ENCODE measurements at regions not wholly inside any gene's neighbourhood (a gene's known extent, or its start where the extent isn't known, plus 50 kb on each side); places are given as distances from the start of the nearest gene placed in this dataset.
"Not testable (repeated sequence)": the region's sequence is repeated elsewhere in the genome, so short reads cannot be mapped to it uniquely, and the experiment has no call there.

- no peak for DNase-seq
These were observed 2628.2 kb downstream of the ARAP2 start for GRCh38 chr4:33616121-33616520.

DNA sequence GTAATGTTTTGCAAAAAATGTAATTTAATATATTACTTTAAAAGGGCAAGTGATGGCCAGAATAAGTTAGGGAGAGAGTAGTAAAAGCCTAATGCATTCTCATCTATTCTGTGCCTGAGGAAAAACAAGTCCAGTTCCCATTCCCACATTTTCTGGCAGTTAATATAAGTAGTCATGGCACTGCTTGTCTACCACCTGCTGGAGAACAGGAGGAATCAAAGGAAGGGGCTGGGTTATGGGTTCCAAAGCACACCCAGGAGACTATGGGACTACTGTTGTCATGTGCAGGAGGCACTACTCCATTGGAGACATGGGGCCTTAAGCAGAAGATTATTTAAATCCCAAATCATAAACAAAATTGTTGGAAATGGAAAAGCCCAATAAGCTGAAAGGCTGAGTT lies 2618.6 kb downstream of the ARAP2 start:
- no peak for DNase-seq

DNA sequence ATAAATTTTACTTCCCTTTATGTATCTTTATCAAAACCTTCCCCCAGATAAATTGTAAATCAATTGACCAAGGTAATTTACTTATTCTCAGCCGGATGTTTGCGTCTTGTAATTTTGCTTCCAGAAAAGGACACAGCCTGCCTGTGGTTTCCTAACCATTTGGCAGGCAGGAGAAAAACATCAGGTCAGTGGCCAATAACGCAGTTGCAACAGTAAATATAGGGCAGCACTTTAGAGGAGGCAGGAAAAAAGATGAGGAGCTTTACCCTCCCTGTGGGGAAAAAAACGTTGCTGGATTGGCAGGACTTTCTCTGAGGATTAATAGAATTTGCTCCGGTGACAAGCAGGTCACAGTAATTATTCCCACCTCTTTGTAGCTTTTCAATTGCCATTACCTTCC lies 2618.1 kb downstream of the ARAP2 start:
- no peak for DNase-seq

DNA sequence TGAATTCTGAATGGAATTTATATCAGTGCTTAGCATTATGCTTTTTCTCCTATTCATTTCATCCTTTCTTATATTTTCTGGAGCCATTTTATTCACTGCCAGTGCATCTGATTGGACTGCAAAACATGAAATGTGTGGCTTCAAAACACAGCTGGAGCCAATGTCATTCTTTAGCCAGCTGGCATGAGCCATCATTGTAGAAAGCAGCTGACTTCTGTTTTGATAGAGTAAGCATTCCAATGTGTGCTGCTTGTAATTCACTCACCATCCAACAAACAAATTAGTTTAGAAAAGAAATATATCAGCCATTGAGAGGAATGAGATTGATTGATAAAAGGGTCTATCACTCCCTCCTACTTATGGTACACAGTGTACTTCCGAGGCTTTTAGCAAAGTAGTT lies 2616.0 kb downstream of the ARAP2 start:
- no peak for DNase-seq

DNA sequence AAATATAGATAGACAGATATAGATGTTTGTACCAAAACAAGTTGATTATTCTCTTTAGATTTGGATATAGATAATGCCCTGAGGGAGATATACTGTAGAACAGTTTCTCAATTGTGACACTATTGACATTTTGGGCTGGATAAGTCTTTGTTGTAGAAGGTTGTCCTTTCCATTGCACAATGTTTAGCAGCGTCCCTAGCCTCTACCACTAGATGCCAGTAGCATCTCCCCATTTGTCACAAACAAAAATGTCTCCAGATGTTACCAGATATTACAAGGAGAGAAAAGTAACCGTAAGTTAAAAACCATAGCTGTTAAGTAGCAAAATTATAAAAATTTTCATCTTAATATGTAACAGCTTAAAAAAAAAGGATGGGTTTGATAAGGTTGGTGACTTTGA lies 2595.3 kb downstream of the ARAP2 start:
- DNase-seq, result peak; percentile 54

DNA sequence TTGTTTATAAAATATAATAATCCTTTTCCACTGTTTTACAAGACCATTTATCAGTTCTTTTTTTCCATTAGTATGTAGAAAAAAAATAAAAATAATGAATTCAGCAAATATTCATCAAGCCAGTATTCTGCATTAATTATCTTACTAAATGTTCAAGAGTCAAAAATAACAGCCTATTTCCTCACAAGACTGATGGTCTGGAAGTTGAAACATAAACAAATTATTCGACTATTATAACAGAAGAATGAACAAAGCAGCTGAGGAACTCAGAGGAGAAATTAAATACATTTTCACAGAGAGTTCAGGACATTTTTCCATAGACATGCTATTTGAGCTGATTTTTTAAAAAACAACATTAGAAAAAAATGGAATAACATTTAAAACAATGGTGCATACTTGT lies 2594.8 kb downstream of the ARAP2 start:
- no peak for DNase-seq

- DNase-seq, result no peak
These were observed 2594.3 kb downstream of the ARAP2 start for GRCh38 chr4:33650036-33650435.

- DNase-seq, result no peak
These were observed 2585.3 kb downstream of the ARAP2 start for GRCh38 chr4:33658971-33659370.

DNA sequence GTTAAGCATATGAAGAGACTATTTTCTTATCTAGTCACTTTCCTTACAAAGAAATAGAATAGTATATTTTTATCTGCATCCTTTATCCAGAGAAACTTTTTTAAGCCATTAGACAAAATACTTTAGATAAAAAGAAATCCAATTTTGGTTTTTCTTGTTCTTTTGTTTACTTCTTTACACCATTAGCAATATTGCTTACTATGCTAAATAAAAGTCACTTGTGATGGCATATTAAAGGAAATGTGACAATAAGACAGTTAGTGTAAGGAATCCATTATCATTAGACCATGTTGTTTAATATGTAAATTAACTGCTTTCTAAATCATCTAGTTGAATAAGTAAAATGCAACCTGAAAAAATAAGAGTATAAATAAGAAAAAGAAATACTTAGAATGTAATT lies 2582.7 kb downstream of the ARAP2 start:
- no peak for DNase-seq

- no peak for DNase-seq
These were observed 2558.4 kb downstream of the ARAP2 start for GRCh38 chr4:33685939-33686338.

- peak; percentile 25 for DNase-seq
These were observed 2548.3 kb downstream of the ARAP2 start for GRCh38 chr4:33696041-33696440.

- DNase-seq, result no peak
These were observed 2547.7 kb downstream of the ARAP2 start for GRCh38 chr4:33696586-33696985.

DNA sequence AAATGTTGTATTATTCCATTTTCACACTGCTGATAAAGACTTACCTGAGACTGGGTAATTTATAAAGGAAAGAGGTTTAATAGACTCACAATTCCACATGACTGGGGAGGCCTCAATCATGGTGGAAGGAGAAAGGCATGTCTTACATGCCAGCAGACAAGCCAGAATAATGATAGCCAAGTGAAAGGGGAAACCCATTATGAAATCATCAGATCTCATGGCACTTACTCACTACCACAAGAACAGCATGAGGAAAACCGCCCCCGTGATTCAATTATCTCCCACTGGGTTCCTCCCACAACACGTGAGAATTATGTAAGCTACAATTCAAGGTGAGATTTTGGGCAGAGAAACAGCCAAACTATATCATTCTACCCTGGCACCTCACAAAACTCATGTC lies 2535.1 kb downstream of the ARAP2 start:
- DNase-seq, result peak; percentile 45

- no peak for DNase-seq
These were observed 2532.5 kb downstream of the ARAP2 start for GRCh38 chr4:33711826-33712225.

DNA sequence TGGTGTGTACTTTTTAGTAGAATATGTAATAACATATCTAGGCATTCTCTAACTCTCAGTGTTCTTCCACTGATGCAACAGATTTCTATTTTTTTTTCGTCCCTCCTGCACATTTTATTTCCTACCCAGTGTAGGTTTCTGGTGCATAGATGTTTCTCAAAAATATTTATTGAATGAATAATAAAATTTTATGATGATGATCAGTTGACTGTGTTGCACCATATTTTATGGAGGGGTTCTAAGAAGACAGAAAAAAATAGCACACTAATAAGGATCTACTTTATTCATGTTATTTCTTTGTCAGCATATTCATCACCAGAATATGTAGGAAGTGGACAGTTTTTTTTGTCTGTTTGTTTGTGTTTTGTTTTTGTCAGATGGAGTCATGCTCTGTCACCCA lies 2529.3 kb downstream of the ARAP2 start:
- DNase-seq, result peak; percentile 59

DNA sequence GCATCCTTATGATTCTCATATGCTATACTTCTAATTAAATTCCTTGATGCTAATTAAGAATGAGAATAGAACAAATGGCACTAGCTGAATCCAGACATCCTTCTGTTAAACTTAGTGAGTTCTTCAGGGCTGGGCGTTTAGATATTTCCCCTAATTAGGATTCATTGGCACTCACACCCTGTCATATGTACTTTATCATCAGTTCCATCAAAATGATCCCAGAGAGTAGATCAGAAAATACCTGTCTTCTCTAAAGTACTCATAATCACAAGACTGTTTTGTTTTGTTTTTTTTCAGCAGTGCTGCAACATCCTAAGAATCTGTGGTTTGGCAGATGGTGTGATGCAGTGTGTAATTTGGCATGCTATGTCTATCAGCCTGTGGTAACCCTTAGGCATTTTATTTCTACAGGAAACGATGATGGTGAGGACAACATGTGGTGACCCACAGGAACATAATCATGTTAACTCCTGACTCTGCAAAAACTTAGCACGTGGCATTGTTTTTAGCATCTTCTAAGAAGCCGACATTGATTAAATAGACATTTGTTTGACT lies 2528.4 kb downstream of the ARAP2 start:
- peak; percentile 83 for DNase-seq

GRCh38 chr4:33722254-33722653 lies 2522.1 kb downstream of the ARAP2 start:
- DNase-seq, result peak; percentile 59

DNA sequence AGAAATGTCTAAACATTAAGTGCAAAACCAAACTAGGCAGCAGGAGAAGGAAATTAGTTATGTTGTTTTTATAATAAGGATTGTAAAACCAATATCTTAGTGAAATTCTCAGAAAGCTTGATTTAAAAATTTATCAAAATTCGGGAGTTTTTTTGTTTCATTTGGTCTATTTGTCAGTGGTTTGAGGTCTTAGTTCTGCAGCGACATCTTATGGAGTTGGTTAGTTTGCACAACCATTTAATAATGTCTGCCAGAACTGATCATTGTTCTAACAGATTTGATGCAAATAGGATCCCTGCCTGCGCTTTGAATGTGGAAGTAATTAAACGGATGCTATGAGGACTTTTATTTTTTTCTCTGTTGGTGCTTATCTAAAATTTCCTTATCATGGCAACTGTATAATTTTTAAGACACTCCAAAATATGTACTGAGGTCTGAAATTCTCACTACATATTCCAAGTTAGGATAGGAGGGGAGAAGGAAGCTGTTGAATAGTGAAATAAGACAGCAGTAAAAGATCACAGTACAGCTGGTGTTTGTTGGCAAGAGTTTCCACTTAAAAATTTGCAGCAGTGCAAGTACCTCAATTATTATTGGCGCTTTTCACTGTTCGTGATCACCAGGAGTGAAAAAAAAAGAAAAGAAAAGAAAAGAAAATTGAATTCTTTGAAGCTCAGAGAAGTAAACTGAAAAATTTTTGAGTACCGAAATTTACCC lies 2521.4 kb downstream of the ARAP2 start:
- no peak for DNase-seq

- no peak for DNase-seq
These were observed 2519.6 kb downstream of the ARAP2 start for GRCh38 chr4:33724685-33725084.

DNA sequence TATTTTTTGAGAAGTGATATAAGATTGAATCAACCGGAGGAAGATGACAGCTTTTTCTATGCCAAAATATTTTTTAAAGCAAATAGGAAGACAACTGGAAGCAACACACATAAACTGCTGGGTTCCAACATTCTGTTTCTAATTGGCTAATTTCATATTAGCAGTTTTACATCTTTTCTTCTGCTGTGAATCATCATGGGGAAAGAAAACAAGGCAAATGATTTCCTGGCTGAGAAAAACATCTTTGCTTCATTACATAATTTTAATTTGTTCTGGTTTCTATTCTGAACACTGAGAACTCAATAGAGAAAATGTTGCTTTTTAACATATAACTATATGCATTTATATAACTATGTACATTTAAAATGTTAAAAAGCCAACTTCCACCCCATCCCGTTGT lies 2518.5 kb downstream of the ARAP2 start:
- DNase-seq, result no peak

DNA sequence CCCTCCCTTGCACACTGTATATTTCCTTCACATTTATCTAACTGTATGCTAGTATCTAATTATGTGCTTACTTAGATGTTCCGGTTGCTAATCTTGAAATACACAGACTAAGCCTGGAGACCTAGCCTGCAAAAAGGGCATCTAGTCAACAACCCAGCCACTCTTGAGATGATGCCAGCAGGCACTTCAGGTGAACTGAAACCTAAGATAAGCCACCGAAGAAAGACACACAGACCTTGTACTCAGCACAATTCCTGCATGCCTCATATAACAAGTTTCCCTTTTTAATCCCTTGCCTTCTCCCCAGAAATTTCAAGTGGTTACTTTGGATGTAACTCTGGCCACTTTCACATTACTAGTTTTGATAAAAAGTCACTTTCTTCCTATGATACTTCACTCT lies 2506.6 kb downstream of the ARAP2 start:
- DNase-seq, result no peak

DNA sequence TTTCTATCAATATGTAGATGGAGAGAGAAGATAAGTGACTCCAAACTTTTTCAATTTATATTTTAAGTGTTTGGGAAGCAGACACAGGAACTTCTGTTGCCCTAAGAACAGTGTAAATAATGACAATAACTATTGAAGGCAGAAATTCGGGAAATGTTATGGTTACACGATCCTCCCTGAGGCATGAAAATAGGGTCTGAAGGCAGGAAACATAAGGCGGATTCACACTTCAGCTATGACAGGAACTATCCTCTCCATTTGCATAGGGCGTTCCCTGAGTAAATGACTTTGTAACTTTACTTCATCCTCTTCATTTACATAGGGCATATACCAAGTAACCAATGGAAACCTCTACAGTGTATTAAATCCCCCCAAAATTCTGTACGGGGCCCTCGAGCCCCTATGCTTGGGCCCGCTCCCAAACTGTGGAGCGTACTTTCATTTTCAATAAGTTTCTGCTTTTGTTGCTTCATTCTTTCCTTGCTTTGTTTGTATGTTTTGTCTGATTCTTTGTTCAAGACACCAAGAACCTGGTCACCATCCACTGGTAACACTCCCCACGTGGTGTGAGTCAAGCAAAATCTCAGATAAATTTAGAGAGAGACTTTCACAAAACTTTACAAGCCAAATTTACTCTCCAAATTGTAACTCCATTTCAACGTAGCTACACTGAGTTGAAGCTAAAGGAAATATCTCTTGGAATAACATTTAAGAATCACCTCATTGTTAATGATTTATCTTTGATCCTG lies 2504.3 kb downstream of the ARAP2 start:
- no peak for DNase-seq

GRCh38 chr4:33740871-33741270 lies 2503.4 kb downstream of the ARAP2 start:
- not testable (repeated sequence) for DNase-seq

GRCh38 chr4:33746979-33747378 lies 2497.3 kb downstream of the ARAP2 start:
- no peak for DNase-seq
